Activated naive CD8-positive, alpha-beta T cell treated with anti-CD3 and anti-CD28 coated beads, Interleukin-2, amount 10 ng/mL, durations not matched to agents 7 days and 5 days (primary cell): ENCODE measurements at regions not wholly inside any gene's neighbourhood (a gene's known extent, or its start where the extent isn't known, plus 50 kb on each side); places are given as distances from the start of the nearest gene placed in this dataset.
"Not testable (repeated sequence)": the region's sequence is repeated elsewhere in the genome, so short reads cannot be mapped to it uniquely, and the experiment has no call there.

Experiments
- ATAC-seq: fragments of 150-1000 bp; cut with Tn5 transposase; one replicate; pipeline ENCODE4 v1.10.0; 2021; ENCODE audit warnings: low read depth, moderate library complexity
- POLR2A ChIA-PET: fragments of 350-600 bp; sonication (Branson Sonifier 250); formaldehyde crosslinking; loops from one replicate; lab custom pipeline; 2021; ENCODE audit warnings: antibody characterized with exemption; lab: Charles Lee
- DNase-seq: peaks from one replicate; pipeline ENCODE4 v3.0.0; 2021
- H3K27ac Mint-ChIP-seq: one replicate; pipeline ENCODE4 v1.8.0; 2022; ENCODE audit warnings: mild to moderate bottlenecking, mixed read lengths
- H3K27me3 Mint-ChIP-seq: one replicate; pipeline ENCODE4 v1.8.0; 2022; ENCODE audit warnings: mild to moderate bottlenecking, moderate library complexity, mixed read lengths
- H3K36me3 Mint-ChIP-seq: one replicate; pipeline ENCODE4 v1.8.0; 2021; ENCODE audit warnings: mild to moderate bottlenecking, mixed read lengths
- H3K4me1 Mint-ChIP-seq: one replicate; pipeline ENCODE4 v1.8.0; 2021; ENCODE audit warnings: mixed read lengths
- H3K4me3 Mint-ChIP-seq: one replicate; pipeline ENCODE4 v1.8.0; 2022; ENCODE audit warnings: mild to moderate bottlenecking, moderate library complexity, mixed read lengths
- H3K9me3 Mint-ChIP-seq: one replicate; pipeline ENCODE4 v1.8.0; 2021; ENCODE audit warnings: mixed read lengths

DNA sequence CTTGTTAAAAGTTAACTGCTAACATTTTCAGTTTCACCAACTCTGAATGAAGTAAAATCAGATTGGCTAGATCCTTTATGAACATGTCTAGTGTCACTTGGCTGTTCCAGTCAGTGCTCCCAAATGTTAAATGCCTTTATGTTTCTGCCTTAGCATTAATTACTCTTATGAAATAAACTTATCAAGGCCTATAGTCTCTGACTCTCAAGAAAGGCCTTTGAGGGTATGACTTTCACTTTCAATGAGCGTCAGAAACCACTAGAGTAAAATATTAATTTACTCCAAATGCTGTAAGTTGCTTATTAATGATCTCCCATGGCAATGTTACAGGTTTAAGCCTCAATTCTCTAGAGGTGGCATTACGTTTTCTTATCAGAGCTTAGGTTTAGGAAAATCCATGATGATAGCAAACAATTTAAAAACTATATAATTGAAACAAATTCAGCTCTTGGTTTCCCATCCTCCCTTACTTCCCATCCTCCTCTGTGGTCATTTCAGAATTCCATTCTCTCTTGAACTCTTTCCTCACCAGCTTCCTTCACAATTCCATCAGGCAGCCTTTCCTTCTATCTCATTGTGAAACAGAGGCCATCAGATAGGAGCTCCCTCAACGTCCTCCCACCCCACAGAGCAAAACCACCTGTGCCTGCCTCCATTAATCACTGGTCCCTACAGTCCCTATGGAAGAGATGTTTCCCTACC, 108.6 kb upstream of the COP1 start:
- Mint-ChIP-seq H3K27me3 (no peaks in the 10 kb centered on the region), H3K4me1 (no peaks in the 10 kb centered on the region), H3K4me3 (no peak overlapping the region), H3K9me3 (peaks cover 6% of the 10 kb centered on the region), H3K27ac (no peak overlapping the region), H3K36me3 (no peaks in the 10 kb centered on the region)
- no peak for DNase-seq
- POLR2A ChIA-PET = no interaction called here
- no peak for ATAC-seq

GRCh38 chr1:176296602-176297001, 89.5 kb upstream of the COP1 start:
- DNase-seq, ATAC-seq, H3K36me3 Mint-ChIP-seq, H3K4me3 Mint-ChIP-seq, H3K4me1 Mint-ChIP-seq, H3K27ac Mint-ChIP-seq, H3K9me3 Mint-ChIP-seq, H3K27me3 Mint-ChIP-seq, POLR2A ChIA-PET: not testable (repeated sequence)

DNA sequence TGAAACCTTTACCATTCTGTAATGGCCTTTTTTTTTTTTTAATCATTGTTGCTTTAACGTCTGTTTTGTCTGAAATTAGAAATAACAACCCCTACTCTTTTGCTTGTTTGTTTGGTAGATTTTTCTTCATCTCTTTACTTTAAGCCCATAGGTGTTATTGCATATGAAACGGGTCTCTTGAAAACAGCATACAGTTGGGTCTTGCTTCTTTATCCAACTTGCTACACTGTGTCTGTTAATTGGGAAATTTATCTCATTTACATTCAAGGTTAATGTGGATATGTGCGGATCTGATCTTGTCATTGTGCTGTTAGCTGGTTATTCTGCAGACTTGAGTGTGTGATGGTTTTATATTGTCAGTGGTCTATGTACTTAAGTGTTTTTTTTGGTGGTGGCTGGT, 78.9 kb upstream of the COP1 start:
- Mint-ChIP-seq H3K9me3 (peaks cover 9% of the 10 kb centered on the region), H3K27me3 (peaks cover 2% of the 10 kb centered on the region), H3K4me3 (no peak overlapping the region), H3K27ac (no peak overlapping the region), H3K4me1 (no peaks in the 10 kb centered on the region), H3K36me3 (no peaks in the 10 kb centered on the region)
- POLR2A ChIA-PET = no interaction called here
- DNase-seq = no peak
- no peak for ATAC-seq

DNA sequence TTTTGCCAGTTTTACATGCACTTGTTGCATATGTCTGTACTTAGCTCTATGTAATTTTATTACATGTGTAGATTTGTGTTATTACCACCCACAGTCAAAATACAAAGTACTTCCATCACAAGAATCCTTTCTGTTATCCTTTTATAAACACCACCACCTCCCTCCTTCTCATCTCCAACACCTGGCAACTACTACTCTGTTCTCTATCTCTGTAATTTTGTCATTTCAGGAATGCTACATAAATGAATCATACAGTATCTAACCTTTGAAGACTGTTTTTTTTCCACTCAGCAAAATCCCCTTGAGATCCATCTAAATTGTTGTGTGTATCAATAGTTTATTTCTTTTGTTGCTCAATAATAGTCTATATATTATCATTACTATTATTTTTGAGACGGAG, 64.5 kb upstream of the COP1 start:
- ATAC-seq (no peak), DNase-seq (no peak)
- Mint-ChIP-seq H3K27me3 (peaks cover 2% of the 10 kb centered on the region), H3K36me3 (no peaks in the 10 kb centered on the region), H3K4me1 (no peaks in the 10 kb centered on the region), H3K27ac (no peak overlapping the region), H3K9me3 (no peaks in the 10 kb centered on the region), H3K4me3 (no peak overlapping the region)
- POLR2A ChIA-PET = no interaction called here
